Bronchial epithelial cell (primary cell): ENCODE measurements at regions not wholly inside any gene's neighbourhood (a gene's known extent, or its start where the extent isn't known, plus 50 kb on each side); places are given as distances from the start of the nearest gene placed in this dataset.
A peak's percentile ranks its signal among the peaks of the same experiment; 100 is the strongest.

Experiments
- DNase-seq: peaks from one replicate; pipeline ENCODE4 v3.0.0-alpha.2; 2010; ENCODE audit warnings: low read depth
- FAIRE-seq: peaks from 2 replicates; lab custom pipeline; 2011; peaks lifted over from hg19 to GRCh38; lab: Jason Lieb, UNC
- H3K27me3 ChIP-seq: 2 replicates; pipeline ENCODE4 v1.5.1; 2011; ENCODE audit warnings: low read length; ENCODE audit not compliant: control insufficient read depth, insufficient read depth
- H3K36me3 ChIP-seq: 2 replicates; pipeline ENCODE4 v1.5.1; 2011; ENCODE audit warnings: low read length; ENCODE audit not compliant: control insufficient read depth, insufficient read depth
- H3K4me3 ChIP-seq: 2 replicates; pipeline ENCODE4 v1.5.1; 2011; ENCODE audit warnings: mild to moderate bottlenecking, low read depth, low read length, control low read depth
- TF ChIP-seq, protein P1 (sequence below): IDR thresholded peaks from 2 replicates; pipeline ENCODE4 v1.5.1; 2011; ENCODE audit warnings: mild to moderate bottlenecking, moderate library complexity, low read length, control low read depth, inconsistent platforms; ENCODE audit not compliant: insufficient read depth, severe bottlenecking

DNA sequence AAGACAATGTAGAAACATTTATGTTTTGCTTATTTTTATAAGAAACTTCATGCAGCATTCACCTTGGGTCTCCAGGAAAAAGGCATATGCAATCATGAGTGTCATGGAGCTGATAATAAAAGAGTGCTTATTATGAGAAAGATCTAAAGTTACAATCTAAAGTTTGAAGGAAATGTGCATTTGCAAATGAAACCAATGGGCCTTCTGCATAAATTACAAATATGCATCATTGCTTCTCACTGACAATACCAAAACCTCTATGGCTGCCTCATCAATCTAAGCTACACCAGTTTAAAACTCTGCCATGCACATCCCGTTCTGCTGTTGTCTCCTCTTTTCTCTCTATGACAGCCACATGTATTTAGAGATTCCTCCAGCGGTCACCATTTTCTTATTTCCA, 103.2 kb upstream of the ABI3BP start:
- no peaks in the 10 kb centered on the region for H3K27me3 ChIP-seq
- TF ChIP-seq, protein P1, sequence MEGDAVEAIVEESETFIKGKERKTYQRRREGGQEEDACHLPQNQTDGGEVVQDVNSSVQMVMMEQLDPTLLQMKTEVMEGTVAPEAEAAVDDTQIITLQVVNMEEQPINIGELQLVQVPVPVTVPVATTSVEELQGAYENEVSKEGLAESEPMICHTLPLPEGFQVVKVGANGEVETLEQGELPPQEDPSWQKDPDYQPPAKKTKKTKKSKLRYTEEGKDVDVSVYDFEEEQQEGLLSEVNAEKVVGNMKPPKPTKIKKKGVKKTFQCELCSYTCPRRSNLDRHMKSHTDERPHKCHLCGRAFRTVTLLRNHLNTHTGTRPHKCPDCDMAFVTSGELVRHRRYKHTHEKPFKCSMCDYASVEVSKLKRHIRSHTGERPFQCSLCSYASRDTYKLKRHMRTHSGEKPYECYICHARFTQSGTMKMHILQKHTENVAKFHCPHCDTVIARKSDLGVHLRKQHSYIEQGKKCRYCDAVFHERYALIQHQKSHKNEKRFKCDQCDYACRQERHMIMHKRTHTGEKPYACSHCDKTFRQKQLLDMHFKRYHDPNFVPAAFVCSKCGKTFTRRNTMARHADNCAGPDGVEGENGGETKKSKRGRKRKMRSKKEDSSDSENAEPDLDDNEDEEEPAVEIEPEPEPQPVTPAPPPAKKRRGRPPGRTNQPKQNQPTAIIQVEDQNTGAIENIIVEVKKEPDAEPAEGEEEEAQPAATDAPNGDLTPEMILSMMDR, result no peak
- no peak for FAIRE-seq
- no peak overlapping the region for H3K4me3 ChIP-seq
- no peak for DNase-seq
- H3K36me3 ChIP-seq, result no peaks in the 10 kb centered on the region

DNA sequence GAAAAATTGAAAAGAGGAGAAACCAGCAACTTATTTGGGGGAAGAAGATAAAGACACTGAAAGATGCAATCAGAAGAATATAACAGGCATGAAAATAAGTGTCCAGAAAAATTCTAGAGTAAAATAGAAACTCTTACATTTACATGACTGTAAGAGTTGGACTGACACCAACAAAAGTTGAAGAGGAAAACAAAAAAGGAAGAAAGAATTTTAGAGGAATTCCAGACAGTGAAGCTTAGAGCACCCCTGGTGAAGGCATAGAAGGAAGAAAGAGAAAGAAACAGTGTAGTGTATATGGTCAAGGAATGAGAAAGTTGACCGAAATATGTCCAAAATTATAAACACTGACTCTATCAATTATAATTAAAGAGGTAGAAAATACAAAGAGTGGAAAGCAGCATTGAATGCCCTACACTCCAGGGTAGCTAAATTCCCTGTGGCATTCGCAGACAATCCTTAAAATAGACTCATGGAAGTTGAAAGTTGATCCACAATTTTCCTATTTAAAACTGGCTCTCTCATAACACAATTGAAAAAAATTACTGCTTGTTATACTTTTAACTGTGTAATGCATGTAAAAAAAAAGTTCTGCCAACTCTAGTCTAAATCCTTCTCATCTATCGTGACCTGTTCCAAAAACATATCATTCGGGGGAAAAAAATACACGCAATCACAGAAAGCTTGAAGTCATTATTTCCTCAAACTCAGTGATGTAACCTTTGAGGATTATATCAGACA, 102.6 kb upstream of the ABI3BP start:
- DNase-seq (no peak), FAIRE-seq (no peak)
- Histone ChIP-seq H3K27me3 (no peaks in the 10 kb centered on the region), H3K36me3 (no peaks in the 10 kb centered on the region), H3K4me3 (no peak overlapping the region)
- TF ChIP-seq, protein P1, result no peak

DNA sequence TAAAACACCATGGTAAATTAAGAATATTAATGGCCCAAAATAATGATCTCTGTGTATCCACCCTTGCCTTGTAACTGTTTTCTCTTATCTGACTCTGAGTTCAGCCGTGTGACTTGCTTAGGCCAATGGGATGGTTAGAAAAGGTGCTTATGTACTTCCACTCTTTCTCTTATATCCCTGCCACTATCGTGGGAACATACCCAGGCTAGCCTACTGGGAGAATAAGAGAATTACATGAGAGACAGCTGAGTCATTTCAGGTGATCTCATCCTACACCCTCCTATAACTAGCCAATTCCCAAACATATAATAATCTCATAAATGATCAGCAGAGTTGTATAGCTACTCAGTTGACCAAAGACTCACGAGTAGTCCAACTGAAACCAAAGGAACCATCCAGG, 98.3 kb upstream of the ABI3BP start:
- no peaks in the 10 kb centered on the region for H3K36me3 ChIP-seq
- no peak for FAIRE-seq
- DNase-seq, result peak; percentile 86
- TF ChIP-seq, protein P1, result no peak
- no peaks in the 10 kb centered on the region for H3K27me3 ChIP-seq
- no peak overlapping the region for H3K4me3 ChIP-seq

DNA sequence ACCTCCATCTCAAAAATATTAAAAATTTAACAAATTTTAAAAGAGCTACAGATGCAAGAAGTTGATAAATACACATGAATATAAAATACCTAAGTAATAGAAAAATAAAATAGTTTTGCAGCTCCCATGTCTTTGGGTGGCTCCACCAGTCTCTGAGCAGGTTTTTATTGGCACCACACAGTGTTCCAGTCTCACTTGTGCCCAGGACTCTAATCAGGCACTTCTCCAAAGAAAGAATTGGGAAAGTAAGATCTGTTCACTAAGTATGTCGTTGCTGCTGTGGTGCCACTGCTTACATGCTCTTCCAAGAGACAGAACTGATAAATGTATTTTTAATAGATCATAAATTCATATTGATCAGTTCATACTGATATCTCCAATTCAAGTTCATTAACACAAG, 92.5 kb upstream of the ABI3BP start:
- Histone ChIP-seq H3K4me3 (no peak overlapping the region), H3K36me3 (no peaks in the 10 kb centered on the region), H3K27me3 (no peaks in the 10 kb centered on the region)
- DNase-seq, result no peak
- TF ChIP-seq, protein P1, result no peak
- FAIRE-seq, result no peak

DNA sequence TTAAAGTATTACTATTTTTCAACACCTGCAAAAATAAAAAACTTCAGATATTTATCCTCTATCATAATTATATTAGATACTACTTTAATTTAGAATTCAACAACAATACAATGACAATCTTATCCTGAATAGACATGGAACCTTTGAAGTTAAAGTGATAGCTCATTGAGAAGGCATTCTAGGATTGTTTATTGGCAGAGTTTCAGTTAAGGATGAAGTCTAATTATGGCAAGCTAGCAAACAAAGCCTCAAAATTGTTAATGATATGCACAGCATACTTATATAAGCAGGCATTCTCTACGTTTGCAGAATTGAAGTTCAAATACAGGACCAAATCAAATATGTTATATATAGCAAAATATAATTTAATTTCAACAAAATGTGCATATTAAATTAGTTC, 91.2 kb upstream of the ABI3BP start:
- DNase-seq, result no peak
- TF ChIP-seq, protein P1, result no peak
- FAIRE-seq, result no peak
- Histone ChIP-seq H3K4me3 (no peak overlapping the region), H3K36me3 (no peaks in the 10 kb centered on the region), H3K27me3 (no peaks in the 10 kb centered on the region)

DNA sequence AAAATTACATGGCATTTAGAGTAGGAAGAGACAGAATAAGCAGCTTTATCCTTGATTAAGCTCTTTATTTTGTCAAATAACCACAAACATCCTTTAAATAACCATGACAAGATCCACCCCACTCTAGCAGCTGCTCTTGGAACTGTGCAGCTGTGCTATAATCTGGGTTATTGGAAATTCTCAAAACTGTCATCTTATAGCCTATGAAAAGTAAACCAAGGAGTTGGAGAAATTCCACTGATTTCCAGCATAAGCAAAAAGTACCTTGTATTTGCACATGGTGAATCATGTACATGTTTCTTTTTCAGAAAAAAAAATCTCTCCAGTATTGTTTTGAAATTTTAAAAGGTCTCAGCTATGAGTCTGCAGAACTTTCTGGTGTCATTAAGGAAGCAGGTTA, 88.8 kb upstream of the ABI3BP start:
- no peak for FAIRE-seq
- Histone ChIP-seq H3K4me3 (no peak overlapping the region), H3K27me3 (no peaks in the 10 kb centered on the region), H3K36me3 (no peaks in the 10 kb centered on the region)
- TF ChIP-seq, protein P1, result no peak
- peak; percentile 35 for DNase-seq
